GM12892 (cell line): ENCODE measurements at regions not wholly inside any gene's neighbourhood (a gene's known extent, or its start where the extent isn't known, plus 50 kb on each side); places are given as distances from the start of the nearest gene placed in this dataset.

ENCODE experiments used
- DNase-seq: peaks from one replicate; pipeline ENCODE4 v3.0.0; 2011; ENCODE audit not compliant: insufficient read length
- FAIRE-seq: peaks from 2 replicates; lab custom pipeline; 2011; peaks lifted over from hg19 to GRCh38; lab: Jason Lieb, UNC
- POLR2A ChIP-seq: IDR thresholded peaks from 2 replicates; pipeline ENCODE4 v1.6.1; 2011; ENCODE audit warnings: low read depth, low read length, control low read depth
- POLR2AphosphoS5 ChIP-seq: IDR thresholded peaks from 2 replicates; pipeline ENCODE4 v1.6.1; 2011; ENCODE audit warnings: low read depth, low read length, control low read depth
- TAF1 ChIP-seq: IDR thresholded peaks from 2 replicates; pipeline ENCODE4 v1.6.1; 2011; ENCODE audit warnings: low read depth, mild to moderate bottlenecking, control low read depth, low read length, borderline replicate concordance

DNA sequence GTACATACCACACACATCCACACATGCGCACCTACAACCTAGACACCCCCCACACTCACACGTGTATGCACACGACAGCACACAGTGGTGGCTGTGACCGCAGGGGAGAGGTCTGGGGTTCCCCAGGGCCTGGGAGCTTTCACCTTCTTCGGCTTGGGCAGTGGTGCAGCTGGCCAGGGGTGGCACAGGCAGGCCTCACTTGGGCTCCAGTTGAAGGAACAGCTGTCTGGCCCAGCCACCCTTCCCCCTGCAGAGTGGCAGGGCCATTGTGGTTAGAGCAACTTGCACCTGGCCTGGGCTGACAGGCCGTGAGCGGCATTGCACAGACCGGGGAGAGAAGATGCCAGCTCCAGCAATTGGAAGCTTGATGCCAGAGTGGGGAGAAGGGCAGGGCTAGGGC lies 114.5 kb upstream of the GSE1 start:
- TF ChIP-seq POLR2A, result no peak
- no peak for TF ChIP-seq TAF1
- no peak for TF ChIP-seq POLR2AphosphoS5
- DNase-seq (no peak), FAIRE-seq (no peak)

DNA sequence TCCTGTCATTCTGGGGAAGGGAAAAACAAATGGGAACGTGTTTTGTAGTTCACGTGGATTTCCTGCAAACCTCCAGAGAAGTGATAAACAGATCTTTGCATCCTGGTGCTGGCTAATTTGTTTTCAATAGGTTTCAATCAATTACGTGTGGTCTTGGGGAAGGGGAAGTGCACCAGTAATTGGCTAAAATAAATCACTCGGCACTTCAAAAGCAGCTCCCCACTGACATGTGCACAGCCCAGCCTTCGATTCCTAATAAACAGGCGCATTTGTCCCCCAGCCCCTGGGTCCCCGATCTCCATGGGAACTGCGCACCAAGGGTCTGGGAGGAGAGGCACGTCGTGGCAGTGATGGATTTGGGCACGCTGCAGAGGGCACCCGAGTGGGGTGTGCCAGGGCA lies 112.9 kb upstream of the GSE1 start:
- DNase-seq, result no peak
- TF ChIP-seq POLR2A, result no peak
- FAIRE-seq, result no peak

GRCh38 chr16:85501900-85502299 lies 111.2 kb upstream of the GSE1 start:
- FAIRE-seq (no peak), DNase-seq (no peak)
- no peak for TF ChIP-seq POLR2A
- no peak for TF ChIP-seq POLR2AphosphoS5
- TF ChIP-seq TAF1, result no peak

DNA sequence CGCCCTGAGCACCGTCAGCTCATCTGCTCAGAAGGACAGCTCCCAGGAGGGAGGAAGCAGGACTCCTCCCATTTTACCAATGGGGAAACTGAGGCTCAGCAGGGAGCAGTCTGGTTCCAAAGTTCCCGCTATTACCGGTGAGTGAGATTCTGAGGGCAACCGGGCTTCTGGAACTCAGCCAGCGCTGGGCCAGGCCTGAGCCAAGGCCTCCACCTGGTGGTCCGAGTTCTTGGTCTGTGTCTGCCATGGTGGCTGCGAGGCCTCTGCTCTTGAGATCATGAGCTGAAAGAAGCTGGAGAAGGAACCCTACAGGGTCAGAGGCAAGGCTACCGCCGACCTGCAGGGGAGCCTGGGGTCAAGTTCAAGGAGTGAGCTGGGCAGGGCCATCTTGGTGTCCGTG lies 110.8 kb upstream of the GSE1 start:
- TF ChIP-seq POLR2AphosphoS5 (no peak), TAF1 (no peak), POLR2A (no peak)
- FAIRE-seq (no peak), DNase-seq (no peak)

- TF ChIP-seq POLR2A (no peak), TAF1 (no peak), POLR2AphosphoS5 (no peak)
- no peak for FAIRE-seq
- DNase-seq, result no peak
Observed at GRCh38 chr16:85503679-85504231, 109.4 kb upstream of the GSE1 start.

DNA sequence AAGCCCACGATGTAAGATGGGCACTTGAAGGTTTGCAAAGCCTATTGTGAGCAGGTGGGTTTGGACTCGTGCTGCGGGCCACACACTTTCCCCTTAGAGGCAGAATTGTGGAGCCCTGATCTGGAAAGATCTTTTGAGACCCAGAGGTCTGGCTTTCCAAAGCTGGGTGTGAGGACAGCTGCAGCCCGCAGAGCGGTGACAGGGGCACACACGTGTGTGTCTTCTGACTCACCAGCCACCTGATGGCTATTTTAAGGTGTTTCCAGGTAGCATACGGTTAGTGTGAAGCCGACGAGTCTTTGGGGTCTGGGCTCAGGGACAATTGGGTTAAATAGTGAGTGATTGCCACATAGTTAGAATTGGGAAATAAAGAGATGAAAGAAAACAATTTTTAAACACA lies 108.9 kb upstream of the GSE1 start:
- no peak for TF ChIP-seq POLR2AphosphoS5
- FAIRE-seq (no peak), DNase-seq (no peak)

- DNase-seq (no peak), FAIRE-seq (no peak)
- TF ChIP-seq POLR2A, result no peak
- no peak for TF ChIP-seq TAF1
- TF ChIP-seq POLR2AphosphoS5, result no peak
Observed at GRCh38 chr16:85505794-85506634, 107.1 kb upstream of the GSE1 start.

GRCh38 chr16:85506635-85506911 lies 106.5 kb upstream of the GSE1 start:
- TF ChIP-seq POLR2A (no peak), TAF1 (no peak), POLR2AphosphoS5 (no peak)
- no peak for FAIRE-seq
- DNase-seq, result no peak

- no peak for TF ChIP-seq POLR2AphosphoS5
- no peak for TF ChIP-seq TAF1
- no peak for TF ChIP-seq POLR2A
- DNase-seq (no peak), FAIRE-seq (no peak)
Observed at GRCh38 chr16:85507342-85507741, 105.8 kb upstream of the GSE1 start.

- TF ChIP-seq POLR2AphosphoS5, result no peak
- no peak for TF ChIP-seq TAF1
- TF ChIP-seq POLR2A, result no peak
- FAIRE-seq, result no peak
- DNase-seq, result no peak
Observed at GRCh38 chr16:85508388-85508787, 104.7 kb upstream of the GSE1 start.

- TF ChIP-seq POLR2A (no peak), TAF1 (no peak), POLR2AphosphoS5 (no peak)
- no peak for DNase-seq
- FAIRE-seq, result no peak
Observed at GRCh38 chr16:85508993-85509392, 104.1 kb upstream of the GSE1 start.

GRCh38 chr16:85510041-85510659 lies 103.0 kb upstream of the GSE1 start:
- no peak for TF ChIP-seq POLR2A
- TF ChIP-seq TAF1, result no peak
- no peak for TF ChIP-seq POLR2AphosphoS5
- no peak for DNase-seq
- FAIRE-seq, result no peak
